Superior temporal gyrus (tissue), 1 donor: ENCODE measurements at regions not wholly inside any gene's neighbourhood (a gene's known extent, or its start where the extent isn't known, plus 50 kb on each side); places are given as distances from the start of the nearest gene placed in this dataset.
A peak's percentile ranks its signal among the peaks of the same experiment; 100 is the strongest.
"Not testable (repeated sequence)": the region's sequence is repeated elsewhere in the genome, so short reads cannot be mapped to it uniquely, and the experiment has no call there.

Experiments
- DNase-seq: peaks from one replicate; pipeline ENCODE4 v3.0.0-alpha.2; 2016; ENCODE audit errors: extremely low spot score

GRCh38 chr19:56894626-56895025 lies 54.1 kb upstream of the PEG3 start:
- DNase-seq, result peak; percentile 12

- no peak for DNase-seq
These were observed 55.6 kb upstream of the PEG3 start for GRCh38 chr19:56896095-56896494.

- DNase-seq, result no peak
These were observed 59.4 kb upstream of the PEG3 start for GRCh38 chr19:56899943-56900342.

GRCh38 chr19:56900573-56901097 lies 60.1 kb upstream of the PEG3 start:
- DNase-seq, result peak; percentile 24

GRCh38 chr19:56905631-56906150 lies 65.2 kb upstream of the PEG3 start:
- no peak for DNase-seq

- no peak for DNase-seq
These were observed 72.0 kb upstream of the PEG3 start for GRCh38 chr19:56912401-56913112.

- not testable (repeated sequence) for DNase-seq
These were observed 72.6 kb upstream of the PEG3 start for GRCh38 chr19:56913113-56913455.

GRCh38 chr19:56916528-56916927 lies 76.0 kb upstream of the PEG3 start:
- no peak for DNase-seq

- no peak for DNase-seq
These were observed 77.0 kb upstream of the PEG3 start for GRCh38 chr19:56917529-56917928.

GRCh38 chr19:56917998-56918397 lies 77.5 kb upstream of the PEG3 start:
- peak; percentile 61 for DNase-seq

GRCh38 chr19:56918682-56919307 lies 78.3 kb upstream of the PEG3 start:
- DNase-seq, result no peak

- DNase-seq, result no peak
These were observed 78.9 kb upstream of the PEG3 start for GRCh38 chr19:56919308-56919995.

- DNase-seq, result not testable (repeated sequence)
These were observed 85.6 kb upstream of the PEG3 start for GRCh38 chr19:56926094-56926493.

- DNase-seq, result no peak
These were observed 86.8 kb upstream of the PEG3 start for GRCh38 chr19:56927294-56927693.

GRCh38 chr19:56927791-56928207 lies 87.3 kb upstream of the PEG3 start:
- DNase-seq, result no peak

GRCh38 chr19:56930647-56931535 lies 90.4 kb upstream of the PEG3 start:
- DNase-seq, result no peak

GRCh38 chr19:56933014-56933705 lies 92.6 kb upstream of the PEG3 start:
- DNase-seq, result peak; percentile 57

- DNase-seq, result no peak
These were observed 94.0 kb upstream of the PEG3 start for GRCh38 chr19:56934438-56935090.

- DNase-seq, result no peak
These were observed 99.4 kb upstream of the PEG3 start for GRCh38 chr19:56939951-56940350.

GRCh38 chr19:56942756-56943155 lies 102.2 kb upstream of the PEG3 start:
- no peak for DNase-seq
